Suprapubic skin (tissue), 4 donors: ENCODE measurements at regions not wholly inside any gene's neighbourhood (a gene's known extent, or its start where the extent isn't known, plus 50 kb on each side); places are given as distances from the start of the nearest gene placed in this dataset.

Experiments used
- DNase-seq, 2 donors: peaks; one replicate each; pipeline ENCODE4 v3.0.0-alpha.2; 2019; ENCODE audit warnings: low spot score in 2 of 2
- H3K27ac ChIP-seq: fragments of 200-600 bp; sonication (generic); one replicate; pipeline ENCODE4 v1.5.1; 2019
- H3K27me3 ChIP-seq: fragments of 200-600 bp; sonication (generic); one replicate; pipeline ENCODE4 v1.5.1; 2019
- H3K36me3 ChIP-seq: fragments of 200-600 bp; sonication (generic); one replicate; pipeline ENCODE4 v1.5.1; 2019
- H3K4me1 ChIP-seq: fragments of 200-600 bp; sonication (generic); one replicate; pipeline ENCODE4 v1.5.1; 2019
- H3K4me3 ChIP-seq: fragments of 200-600 bp; sonication (generic); one replicate; pipeline ENCODE4 v1.5.1; 2019; ENCODE audit warnings: mild to moderate bottlenecking
- H3K9me3 ChIP-seq: fragments of 200-600 bp; sonication (generic); one replicate; pipeline ENCODE4 v1.5.1; 2019
- CTCF ChIP-seq, 2 donors: fragments of 200-600 bp in 1 of 2; fragments of 450-650 bp in 1 of 2; sonication (generic) in 1 of 2; IDR thresholded peaks; one replicate each; pipeline ENCODE4 v1.5.1; 2016 to 2019; ENCODE audit warnings: antibody characterized with exemption in 2 of 2, mild to moderate bottlenecking in 1 of 2, moderate library complexity in 1 of 2
- EP300 ChIP-seq: sonication (generic); formaldehyde crosslinking; IDR thresholded peaks from one replicate; pipeline ENCODE4 v1.6.1; 2017; ENCODE audit warnings: antibody characterized with exemption
- POLR2A ChIP-seq, 2 donors: fragments of 450-650 bp; IDR thresholded peaks; one replicate each; pipeline ENCODE4 v1.6.1; 2017; ENCODE audit warnings: antibody characterized with exemption in 2 of 2, mild to moderate bottlenecking in 2 of 2, moderate library complexity in 2 of 2
- POLR2AphosphoS5 ChIP-seq, 3 donors: sonication (generic); formaldehyde crosslinking; IDR thresholded peaks; one replicate each; pipeline ENCODE4 v1.6.1; 2017; ENCODE audit warnings: antibody characterized with exemption in 3 of 3
- WGBS: methylation state at CpG from one replicate; pipeline ENCODE4 v1.1.5; 2018; 5-methylcytosine and 5-hydroxymethylcytosine counted together

- Histone ChIP-seq H3K4me1 (no peaks in the 10 kb centered on the region), H3K36me3 (no peaks in the 10 kb centered on the region), H3K27me3 (no peaks in the 10 kb centered on the region), H3K4me3 (no peak overlapping the region), H3K9me3 (no peaks in the 10 kb centered on the region), H3K27ac (no peak overlapping the region)
- no peak for DNase-seq
- 26% methylated on average over 1 of the region's 1 CpG for WGBS
- TF ChIP-seq CTCF (IDR thresholded peaks at IDR 0.05) = no peak
- no peak for TF ChIP-seq POLR2A (IDR thresholded peaks at IDR 0.05)
- TF ChIP-seq POLR2AphosphoS5 (IDR thresholded peaks at IDR 0.05) = no peak
- TF ChIP-seq EP300 = no peak
Measured at GRCh38 chr6:131419702-131420101, 153.3 kb upstream of the ARG1 start.

GRCh38 chr6:131424016-131424415 is 149.0 kb upstream of the ARG1 start:
- Histone ChIP-seq H3K9me3 (no peaks in the 10 kb centered on the region), H3K27ac (no peak overlapping the region), H3K36me3 (no peaks in the 10 kb centered on the region), H3K27me3 (no peaks in the 10 kb centered on the region), H3K4me3 (no peak overlapping the region), H3K4me1 (no peaks in the 10 kb centered on the region)
- DNase-seq = no peak
- TF ChIP-seq POLR2A (IDR thresholded peaks at IDR 0.05) (no peak), EP300 (no peak), POLR2AphosphoS5 (IDR thresholded peaks at IDR 0.05) (no peak), CTCF (IDR thresholded peaks at IDR 0.05) (no peak)

GRCh38 chr6:131424475-131424874 is 148.6 kb upstream of the ARG1 start:
- Histone ChIP-seq H3K9me3 (no peaks in the 10 kb centered on the region), H3K4me3 (no peak overlapping the region), H3K27ac (no peak overlapping the region), H3K36me3 (no peaks in the 10 kb centered on the region), H3K4me1 (no peaks in the 10 kb centered on the region), H3K27me3 (no peaks in the 10 kb centered on the region)
- 56% methylated on average over 4 of the region's 4 CpGs for WGBS
- TF ChIP-seq CTCF (IDR thresholded peaks at IDR 0.05) (no peak), EP300 (no peak), POLR2A (IDR thresholded peaks at IDR 0.05) (no peak), POLR2AphosphoS5 (IDR thresholded peaks at IDR 0.05) (no peak)
- no peak for DNase-seq

- WGBS = 45% methylated on average over 5 of the region's 5 CpGs
- H3K27ac ChIP-seq = no peak overlapping the region
- no peaks in the 10 kb centered on the region for H3K36me3 ChIP-seq
- H3K4me1 ChIP-seq = no peaks in the 10 kb centered on the region
- no peak for TF ChIP-seq POLR2A (IDR thresholded peaks at IDR 0.05)
- no peak for TF ChIP-seq EP300
- TF ChIP-seq POLR2AphosphoS5 (IDR thresholded peaks at IDR 0.05) = no peak
- no peak for TF ChIP-seq CTCF (IDR thresholded peaks at IDR 0.05)
- no peaks in the 10 kb centered on the region for H3K27me3 ChIP-seq
- no peak overlapping the region for H3K4me3 ChIP-seq
- no peaks in the 10 kb centered on the region for H3K9me3 ChIP-seq
- DNase-seq = no peak
Measured at GRCh38 chr6:131427434-131428058, 145.5 kb upstream of the ARG1 start.

- H3K4me3 ChIP-seq = no peak overlapping the region
- no peaks in the 10 kb centered on the region for H3K4me1 ChIP-seq
- H3K27ac ChIP-seq = no peak overlapping the region
- peaks cover under 1% of the 10 kb centered on the region for H3K9me3 ChIP-seq
- H3K27me3 ChIP-seq = no peaks in the 10 kb centered on the region
- no peaks in the 10 kb centered on the region for H3K36me3 ChIP-seq
- no peak for DNase-seq
- 80% methylated on average over 4 of the region's 4 CpGs for WGBS
- TF ChIP-seq CTCF (IDR thresholded peaks at IDR 0.05) (no peak), EP300 (no peak), POLR2AphosphoS5 (IDR thresholded peaks at IDR 0.05) (no peak), POLR2A (IDR thresholded peaks at IDR 0.05) (no peak)
Measured at GRCh38 chr6:131430531-131430930, 142.5 kb upstream of the ARG1 start.
